ENCODE measurements at regions not wholly inside any gene's neighbourhood (a gene's known extent, or its start where the extent isn't known, plus 50 kb on each side); places are given as distances from the start of the nearest gene placed in this dataset.
"Not testable (repeated sequence)": the region's sequence is repeated elsewhere in the genome, so short reads cannot be mapped to it uniquely, and the experiment has no call there.

GRCh38 chr20:2223558-2224367, 72.0 kb upstream of the TGM3 start:
- H3K9me3 ChIP-seq (ENCODE audit: control insufficient read depth, low read depth, low read length) = no peaks in the 10 kb centered on the region
- no peak overlapping the region for H2AFZ ChIP-seq (ENCODE audit: control insufficient read depth, low read length)
- H3K4me3 ChIP-seq (ENCODE audit: control insufficient read depth in 2 of 3, extremely low read depth in 1 of 3, insufficient read depth in 2 of 3, low read depth in 1 of 3, low read length in 3 of 3) = no peak overlapping the region
- H3K4me1 ChIP-seq (ENCODE audit: control insufficient read depth, extremely low read depth, insufficient read depth, low read length) = peaks cover 7% of the 10 kb centered on the region
- dilution Hi-C loops (cut with MboI; ENCODE audit: extremely low pct_ligation_motif_present, low sequenced_read_pairs) = no loop called here
- no peaks in the 10 kb centered on the region for H3K27me3 ChIP-seq (ENCODE audit: control insufficient read depth, extremely low read depth, insufficient read depth, low read length)
- H4K20me1 ChIP-seq (ENCODE audit: control insufficient read depth, extremely low read depth, insufficient read depth, low read length) = no peaks in the 10 kb centered on the region
- H3K36me3 ChIP-seq (ENCODE audit: control insufficient read depth in 2 of 2, extremely low read depth in 1 of 2, insufficient read depth in 2 of 2, low read length in 2 of 2) = no peaks in the 10 kb centered on the region
- DNase-seq (ENCODE audit: low read depth, low spot score) (no peak), FAIRE-seq (no peak)
- H3K9me1 ChIP-seq (ENCODE audit: control insufficient read depth, extremely low read depth, insufficient read depth, low read length) = no peaks in the 10 kb centered on the region
- TF ChIP-seq, protein P1, sequence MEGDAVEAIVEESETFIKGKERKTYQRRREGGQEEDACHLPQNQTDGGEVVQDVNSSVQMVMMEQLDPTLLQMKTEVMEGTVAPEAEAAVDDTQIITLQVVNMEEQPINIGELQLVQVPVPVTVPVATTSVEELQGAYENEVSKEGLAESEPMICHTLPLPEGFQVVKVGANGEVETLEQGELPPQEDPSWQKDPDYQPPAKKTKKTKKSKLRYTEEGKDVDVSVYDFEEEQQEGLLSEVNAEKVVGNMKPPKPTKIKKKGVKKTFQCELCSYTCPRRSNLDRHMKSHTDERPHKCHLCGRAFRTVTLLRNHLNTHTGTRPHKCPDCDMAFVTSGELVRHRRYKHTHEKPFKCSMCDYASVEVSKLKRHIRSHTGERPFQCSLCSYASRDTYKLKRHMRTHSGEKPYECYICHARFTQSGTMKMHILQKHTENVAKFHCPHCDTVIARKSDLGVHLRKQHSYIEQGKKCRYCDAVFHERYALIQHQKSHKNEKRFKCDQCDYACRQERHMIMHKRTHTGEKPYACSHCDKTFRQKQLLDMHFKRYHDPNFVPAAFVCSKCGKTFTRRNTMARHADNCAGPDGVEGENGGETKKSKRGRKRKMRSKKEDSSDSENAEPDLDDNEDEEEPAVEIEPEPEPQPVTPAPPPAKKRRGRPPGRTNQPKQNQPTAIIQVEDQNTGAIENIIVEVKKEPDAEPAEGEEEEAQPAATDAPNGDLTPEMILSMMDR (optimal IDR thresholded peaks at IDR 0.05 in 1 of 3, IDR thresholded peaks at IDR 0.05 in 1 of 3, conservative IDR thresholded peaks at IDR 0.05 in 1 of 3; ENCODE audit: extremely low read depth in 1 of 3, insufficient read depth in 2 of 3, low read length in 3 of 3) = no peak
- no peak for TF ChIP-seq EZH2 (IDR thresholded peaks at IDR 0.05; ENCODE audit: low read length)
- no peak overlapping the region for H3K9ac ChIP-seq (ENCODE audit: control insufficient read depth, extremely low read depth, insufficient read depth, low read length)
- H3K4me2 ChIP-seq (ENCODE audit: control insufficient read depth, extremely low read depth, insufficient read depth, low read depth, low read length) = no peak overlapping the region
- H3K79me2 ChIP-seq (ENCODE audit: control insufficient read depth, insufficient read depth, low read length) = no peaks in the 10 kb centered on the region
- H3K27ac ChIP-seq (ENCODE audit: control insufficient read depth, insufficient read depth, low read length) = no peak overlapping the region

- Histone ChIP-seq H3K27me3 (ENCODE audit: control insufficient read depth, extremely low read depth, insufficient read depth, low read length) (no peaks in the 10 kb centered on the region), H3K4me3 (ENCODE audit: control insufficient read depth in 2 of 3, extremely low read depth in 1 of 3, insufficient read depth in 2 of 3, low read depth in 1 of 3, low read length in 3 of 3) (no peak overlapping the region), H2AFZ (ENCODE audit: control insufficient read depth, low read length) (no peak overlapping the region), H3K9me1 (ENCODE audit: control insufficient read depth, extremely low read depth, insufficient read depth, low read length) (no peaks in the 10 kb centered on the region), H4K20me1 (ENCODE audit: control insufficient read depth, extremely low read depth, insufficient read depth, low read length) (no peaks in the 10 kb centered on the region), H3K79me2 (ENCODE audit: control insufficient read depth, insufficient read depth, low read length) (no peaks in the 10 kb centered on the region), H3K4me1 (ENCODE audit: control insufficient read depth, extremely low read depth, insufficient read depth, low read length) (peaks cover 7% of the 10 kb centered on the region), H3K4me2 (ENCODE audit: control insufficient read depth, extremely low read depth, insufficient read depth, low read depth, low read length) (no peak overlapping the region), H3K36me3 (ENCODE audit: control insufficient read depth in 2 of 2, extremely low read depth in 1 of 2, insufficient read depth in 2 of 2, low read length in 2 of 2) (no peaks in the 10 kb centered on the region), H3K9ac (ENCODE audit: control insufficient read depth, extremely low read depth, insufficient read depth, low read length) (no peak overlapping the region), H3K9me3 (ENCODE audit: control insufficient read depth, low read depth, low read length) (no peaks in the 10 kb centered on the region), H3K27ac (ENCODE audit: control insufficient read depth, insufficient read depth, low read length) (no peak overlapping the region)
- TF ChIP-seq EZH2 (IDR thresholded peaks at IDR 0.05; ENCODE audit: low read length) = no peak
- TF ChIP-seq, protein P1 (optimal IDR thresholded peaks at IDR 0.05 in 1 of 3, IDR thresholded peaks at IDR 0.05 in 1 of 3, conservative IDR thresholded peaks at IDR 0.05 in 1 of 3; ENCODE audit: extremely low read depth in 1 of 3, insufficient read depth in 2 of 3, low read length in 3 of 3) = no peak
- no peak for DNase-seq (ENCODE audit: low read depth, low spot score)
- FAIRE-seq = no peak
- dilution Hi-C loops (cut with MboI; ENCODE audit: extremely low pct_ligation_motif_present, low sequenced_read_pairs) = no loop called here
Measured at GRCh38 chr20:2224368-2224639, 71.5 kb upstream of the TGM3 start.

- H4K20me1 ChIP-seq (ENCODE audit: control insufficient read depth, extremely low read depth, insufficient read depth, low read length); FAIRE-seq; H3K9me1 ChIP-seq (ENCODE audit: control insufficient read depth, extremely low read depth, insufficient read depth, low read length); H3K27me3 ChIP-seq (ENCODE audit: control insufficient read depth, extremely low read depth, insufficient read depth, low read length); H3K4me1 ChIP-seq (ENCODE audit: control insufficient read depth, extremely low read depth, insufficient read depth, low read length); H3K9ac ChIP-seq (ENCODE audit: control insufficient read depth, extremely low read depth, insufficient read depth, low read length); H3K4me3 ChIP-seq (ENCODE audit: control insufficient read depth in 2 of 3, extremely low read depth in 1 of 3, insufficient read depth in 2 of 3, low read depth in 1 of 3, low read length in 3 of 3); H2AFZ ChIP-seq (ENCODE audit: control insufficient read depth, low read length); H3K79me2 ChIP-seq (ENCODE audit: control insufficient read depth, insufficient read depth, low read length); H3K27ac ChIP-seq (ENCODE audit: control insufficient read depth, insufficient read depth, low read length); dilution Hi-C loops (cut with MboI; ENCODE audit: extremely low pct_ligation_motif_present, low sequenced_read_pairs); DNase-seq (ENCODE audit: low read depth, low spot score); H3K36me3 ChIP-seq (ENCODE audit: control insufficient read depth in 2 of 2, extremely low read depth in 1 of 2, insufficient read depth in 2 of 2, low read length in 2 of 2); H3K4me2 ChIP-seq (ENCODE audit: control insufficient read depth, extremely low read depth, insufficient read depth, low read depth, low read length); H3K9me3 ChIP-seq (ENCODE audit: control insufficient read depth, low read depth, low read length): not testable (repeated sequence)
Measured at GRCh38 chr20:2227285-2227684, 68.5 kb upstream of the TGM3 start.

Data from keratinocyte (primary cell).